ENCODE measurements at regions not wholly inside any gene's neighbourhood (a gene's known extent, or its start where the extent isn't known, plus 50 kb on each side); places are given as distances from the start of the nearest gene placed in this dataset.

GRCh38 chr2:14417551-14417950, 215.0 kb upstream of the LRATD1 start:
- Histone ChIP-seq H3K79me2 (ENCODE audit: control insufficient read depth in 1 of 2, insufficient read depth in 2 of 2, low read length in 2 of 2) (no peaks in the 10 kb centered on the region), H4K5ac (ENCODE audit: insufficient read length, low read depth, low read length) (no peak overlapping the region), H3K27me3 (replicated peaks in 1 of 4; ENCODE audit: control insufficient read depth in 3 of 4, extremely low read depth in 1 of 4, insufficient read depth in 3 of 4, low read length in 3 of 4) (no peaks in the 10 kb centered on the region), H3K23me2 (ENCODE audit: low read depth, low read length) (no peaks in the 10 kb centered on the region), H3K27ac (ENCODE audit: low read depth, low read length) (no peak overlapping the region), H3K4me3 (ENCODE audit: extremely low read depth in 1 of 4, insufficient read depth in 2 of 4, low read depth in 3 of 4, low read length in 4 of 4) (no peak overlapping the region), H3K4me1 (replicated peaks in 1 of 4; ENCODE audit: control insufficient read depth in 3 of 4, insufficient read depth in 4 of 4, low read length in 3 of 4) (no peaks in the 10 kb centered on the region), H3K9me3 (ENCODE audit: insufficient read depth in 2 of 2, low read depth in 1 of 2, low read length in 1 of 2) (no peaks in the 10 kb centered on the region), H4K20me1 (replicated peaks in 1 of 2; ENCODE audit: control insufficient read depth in 1 of 2, insufficient read depth in 2 of 2, low read length in 2 of 2) (no peaks in the 10 kb centered on the region), H3K18ac (ENCODE audit: extremely low read depth, low read length) (no peak overlapping the region), H2BK120ac (replicated peaks; ENCODE audit: low read depth, low read length) (no peak overlapping the region), H2BK15ac (ENCODE audit: low read length) (no peak overlapping the region), H2AFZ (ENCODE audit: low read length) (no peak overlapping the region), H3K4ac (replicated peaks; ENCODE audit: insufficient read length, low read depth, low read length) (no peak overlapping the region), H3K14ac (ENCODE audit: insufficient read length) (no peak overlapping the region), H2BK12ac (ENCODE audit: low read depth, low read length) (no peak overlapping the region), H3K4me2 (ENCODE audit: insufficient read depth in 1 of 2, low read depth in 2 of 2, low read length in 2 of 2) (no peak overlapping the region), H3K36me3 (ENCODE audit: control insufficient read depth in 2 of 4, insufficient read depth in 4 of 4, low read length in 3 of 4) (no peaks in the 10 kb centered on the region), H3K23ac (ENCODE audit: insufficient read length) (no peak overlapping the region), H3K9ac (replicated peaks in 1 of 4; ENCODE audit: extremely low read depth in 1 of 4, low read depth in 3 of 4, low read length in 3 of 4) (no peak overlapping the region), H3K79me1 (ENCODE audit: low read depth, low read length) (no peaks in the 10 kb centered on the region), H4K91ac (replicated peaks; ENCODE audit: insufficient read length, low read length) (no peak overlapping the region), H3K56ac (replicated peaks; ENCODE audit: insufficient read length, low read depth, low read length) (no peak overlapping the region), H2BK20ac (ENCODE audit: low read length) (no peak overlapping the region), H2BK5ac (ENCODE audit: low read depth, low read length) (no peak overlapping the region), H2AK5ac (ENCODE audit: low read depth, low read length) (no peak overlapping the region), H4K8ac (ENCODE audit: extremely low read depth, insufficient read depth, low read length) (no peak overlapping the region)
- 65% methylated on average over 4 of the region's 4 CpGs; no CpG with 5 or more reads in 1 of the 2 experiments for WGBS, 2 experiments (ENCODE audit: extremely low coverage in 1 of 2, insufficient coverage in 1 of 2, insufficient read length in 1 of 2, insufficient replicate concordance in 2 of 2, low coverage in 1 of 2, low lambda C conversion rate in 2 of 2, missing lambda C conversion rate in 1 of 2)
- FAIRE-seq: no peak
- ChIA-PET CTCF (ENCODE audit: partially characterized antibody) (interaction anchor here (0.8 to 1.8 kb wide), 2 partner anchors 34 to 412 kb away, joined by 3 to 4 read pairs; no protein-coding TSS in a partner anchor), POLR2A (ENCODE audit: partially characterized antibody) (no interaction called here)
- DNase-seq (ENCODE audit: low read depth in 1 of 2, low spot score in 2 of 2): no peak
- no peak for TF ChIP-seq GABPA (IDR thresholded peaks at IDR 0.05; ENCODE audit: borderline replicate concordance, insufficient read depth, low read length)
- no peak for TF ChIP-seq HDAC2 (IDR thresholded peaks at IDR 0.05; ENCODE audit: borderline replicate concordance in 1 of 2, low read depth in 2 of 2, low read length in 2 of 2)
- TF ChIP-seq YY1 (IDR thresholded peaks at IDR 0.05; ENCODE audit: low read depth, low read length): no peak
- TF ChIP-seq CBX5 (IDR thresholded peaks at IDR 0.05; ENCODE audit: low read depth, low read length): no peak
- no peak for TF ChIP-seq TAF7 (optimal IDR thresholded peaks at IDR 0.05; ENCODE audit: borderline replicate concordance, low read depth, low read length)
- no peak for TF ChIP-seq HDAC6 (IDR thresholded peaks at IDR 0.05; ENCODE audit: low read depth, low read length)
- TF ChIP-seq BRCA1 (IDR thresholded peaks at IDR 0.05; ENCODE audit: low read depth, low read length): no peak
- no peak for TF ChIP-seq TEAD4 (IDR thresholded peaks at IDR 0.05; ENCODE audit: low read depth, low read length)
- no peak for TF ChIP-seq KDM1A (IDR thresholded peaks at IDR 0.05; ENCODE audit: borderline replicate concordance, low read length)
- TF ChIP-seq SIX5 (IDR thresholded peaks at IDR 0.05; ENCODE audit: low read depth, low read length): no peak
- no peak for TF ChIP-seq ASH2L (IDR thresholded peaks at IDR 0.05; ENCODE audit: low read length)
- TF ChIP-seq TBP (IDR thresholded peaks at IDR 0.05; ENCODE audit: low read depth, low read length): no peak
- TF ChIP-seq ZNF274 (IDR thresholded peaks at IDR 0.05; ENCODE audit: borderline replicate concordance, extremely low read depth, low read length): no peak
- TF ChIP-seq, protein P1, sequence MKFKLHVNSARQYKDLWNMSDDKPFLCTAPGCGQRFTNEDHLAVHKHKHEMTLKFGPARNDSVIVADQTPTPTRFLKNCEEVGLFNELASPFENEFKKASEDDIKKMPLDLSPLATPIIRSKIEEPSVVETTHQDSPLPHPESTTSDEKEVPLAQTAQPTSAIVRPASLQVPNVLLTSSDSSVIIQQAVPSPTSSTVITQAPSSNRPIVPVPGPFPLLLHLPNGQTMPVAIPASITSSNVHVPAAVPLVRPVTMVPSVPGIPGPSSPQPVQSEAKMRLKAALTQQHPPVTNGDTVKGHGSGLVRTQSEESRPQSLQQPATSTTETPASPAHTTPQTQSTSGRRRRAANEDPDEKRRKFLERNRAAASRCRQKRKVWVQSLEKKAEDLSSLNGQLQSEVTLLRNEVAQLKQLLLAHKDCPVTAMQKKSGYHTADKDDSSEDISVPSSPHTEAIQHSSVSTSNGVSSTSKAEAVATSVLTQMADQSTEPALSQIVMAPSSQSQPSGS (IDR thresholded peaks at IDR 0.05; ENCODE audit: low read length): no peak

All from H1 (cell line).